HCT116 (cell line): ENCODE measurements at regions not wholly inside any gene's neighbourhood (a gene's known extent, or its start where the extent isn't known, plus 50 kb on each side); places are given as distances from the start of the nearest gene placed in this dataset.
"Not testable (repeated sequence)": the region's sequence is repeated elsewhere in the genome, so short reads cannot be mapped to it uniquely, and the experiment has no call there.

Experiments used
- CEBPB ChIP-seq: IDR thresholded peaks from 2 replicates; pipeline ENCODE4 v1.6.1; 2012; ENCODE audit warnings: low read depth
- CTCF ChIP-seq, 3 experiments: fragments of 200-600 bp in 1 of 3; sonication (generic) in 1 of 3; IDR thresholded peaks in 2 of 3; conservative IDR thresholded peaks in 1 of 3; 2 replicates each; pipeline ENCODE4 v1.5.1; 2012 to 2017; ENCODE audit warnings: low read depth in 2 of 3, low read length in 2 of 3, antibody characterized with exemption in 1 of 3, borderline replicate concordance in 1 of 3, control low read depth in 1 of 3, mild to moderate bottlenecking in 1 of 3, mixed read lengths in 1 of 3, mixed run types in 1 of 3, moderate library complexity in 1 of 3; ENCODE audit not compliant: insufficient read depth in 1 of 3
- ELF1 ChIP-seq: IDR thresholded peaks from 2 replicates; pipeline ENCODE4 v1.6.1; 2012; ENCODE audit warnings: low read depth, borderline replicate concordance
- EZH2 ChIP-seq: fragments of 200-600 bp; sonication (generic); IDR thresholded peaks from 2 replicates; pipeline ENCODE4 v1.6.1; 2017; ENCODE audit warnings: antibody characterized with exemption, mixed run types
- EZH2phosphoT487 ChIP-seq: fragments of 200-600 bp; IDR thresholded peaks from 2 replicates; pipeline ENCODE4 v1.6.1; 2018; ENCODE audit warnings: antibody characterized with exemption, borderline replicate concordance
- JUND ChIP-seq: IDR thresholded peaks from 2 replicates; pipeline ENCODE4 v1.6.1; 2012
- POLR2A ChIP-seq: IDR thresholded peaks from 2 replicates; pipeline ENCODE4 v1.7.0; 2011; ENCODE audit warnings: borderline replicate concordance; ENCODE audit not compliant: insufficient read depth, insufficient read length; ENCODE audit errors: extremely low read depth
- POLR2AphosphoS5 ChIP-seq: IDR thresholded peaks from 2 replicates; pipeline ENCODE4 v1.6.1; 2011; ENCODE audit warnings: mild to moderate bottlenecking, low read depth, low read length, moderate library complexity
- RAD21 ChIP-seq: IDR thresholded peaks from 2 replicates; pipeline ENCODE4 v1.6.1; 2012; ENCODE audit warnings: low read depth, mild to moderate bottlenecking
- REST ChIP-seq: IDR thresholded peaks from 2 replicates; pipeline ENCODE4 v1.6.1; 2012; ENCODE audit warnings: low read depth
- SIN3A ChIP-seq: IDR thresholded peaks from 2 replicates; pipeline ENCODE4 v1.6.1; 2012; ENCODE audit warnings: low read depth
- ZBTB33 ChIP-seq: IDR thresholded peaks from 2 replicates; pipeline ENCODE4 v1.6.1; 2011; ENCODE audit warnings: mild to moderate bottlenecking, low read length, moderate library complexity; ENCODE audit not compliant: insufficient replicate concordance; ENCODE audit errors: extremely low read depth
- TF ChIP-seq, protein P1 (sequence below): IDR thresholded peaks from 2 replicates; pipeline ENCODE4 v1.6.1; 2012

DNA sequence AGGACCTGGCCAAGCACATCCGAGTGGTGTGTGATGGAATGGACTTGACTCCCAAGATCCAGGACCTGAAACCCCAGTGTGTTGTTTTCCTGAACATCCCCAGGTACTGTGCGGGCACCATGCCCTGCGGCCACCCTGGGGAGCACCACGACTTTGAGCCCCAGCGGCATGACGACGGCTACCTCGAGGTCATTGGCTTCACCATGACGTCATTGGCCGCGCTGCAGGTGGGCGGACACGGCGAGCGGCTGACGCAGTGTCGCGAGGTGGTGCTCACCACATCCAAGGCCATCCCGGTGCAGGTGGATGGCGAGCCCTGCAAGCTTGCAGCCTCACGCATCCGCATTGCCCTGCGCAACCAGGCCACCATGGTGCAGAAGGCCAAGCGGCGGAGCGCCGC is 90.2 kb downstream of the LACC1 start:
- TF ChIP-seq CTCF (IDR thresholded peaks at IDR 0.05 in 2 of 3, conservative IDR thresholded peaks at IDR 0.05 in 1 of 3; ENCODE audit: borderline replicate concordance in 1 of 3, insufficient read depth in 1 of 3, low read depth in 2 of 3, low read length in 2 of 3); RAD21; REST; EZH2; SIN3A; POLR2AphosphoS5; POLR2A; ELF1; EZH2phosphoT487; JUND; CEBPB; ZBTB33: not testable (repeated sequence)
- TF ChIP-seq, protein P1, sequence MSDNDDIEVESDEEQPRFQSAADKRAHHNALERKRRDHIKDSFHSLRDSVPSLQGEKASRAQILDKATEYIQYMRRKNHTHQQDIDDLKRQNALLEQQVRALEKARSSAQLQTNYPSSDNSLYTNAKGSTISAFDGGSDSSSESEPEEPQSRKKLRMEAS, result not testable (repeated sequence)
